ENCODE measurements at regions not wholly inside any gene's neighbourhood (a gene's known extent, or its start where the extent isn't known, plus 50 kb on each side); places are given as distances from the start of the nearest gene placed in this dataset.

DNA sequence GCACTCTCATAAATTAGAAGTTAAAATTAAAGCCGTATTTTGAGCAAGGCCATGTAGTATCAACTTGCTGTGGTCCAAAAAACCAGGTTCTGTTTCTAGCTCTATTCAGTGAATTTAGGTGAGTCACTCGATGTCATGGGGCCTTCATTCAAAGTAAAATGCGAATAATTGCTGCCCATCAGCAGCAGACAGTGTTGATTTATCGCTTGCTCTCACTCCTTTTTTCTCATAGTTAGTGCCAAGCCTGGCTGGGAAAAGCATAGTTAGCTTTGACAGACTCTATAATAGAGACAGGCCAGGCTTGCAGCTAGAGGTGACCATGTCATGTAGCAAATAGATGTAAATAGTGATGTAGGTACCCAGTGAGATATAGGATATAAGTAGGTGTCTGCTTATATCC is 136.0 kb downstream of the EDN1 start:
- no peak for DNase-seq

DNA sequence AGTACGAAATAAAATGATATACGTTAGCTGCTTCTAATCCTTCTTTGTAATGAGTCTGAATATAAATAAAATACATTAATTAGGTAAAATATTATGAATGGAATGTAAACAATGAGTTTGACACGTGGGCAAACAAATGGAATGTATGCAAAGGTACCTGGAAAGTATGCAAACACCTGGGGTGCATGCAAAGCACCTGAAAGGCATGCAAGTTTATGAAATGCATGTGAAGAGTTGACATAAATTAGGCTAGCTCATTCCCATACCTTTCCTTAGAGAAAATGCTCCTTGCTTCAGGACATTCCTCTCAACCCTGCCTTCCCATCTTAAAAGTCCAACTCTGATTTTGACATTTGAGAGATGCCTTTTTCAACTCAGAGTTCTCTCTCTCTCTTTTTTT is 140.9 kb downstream of the EDN1 start:
- no peak for DNase-seq

DNA sequence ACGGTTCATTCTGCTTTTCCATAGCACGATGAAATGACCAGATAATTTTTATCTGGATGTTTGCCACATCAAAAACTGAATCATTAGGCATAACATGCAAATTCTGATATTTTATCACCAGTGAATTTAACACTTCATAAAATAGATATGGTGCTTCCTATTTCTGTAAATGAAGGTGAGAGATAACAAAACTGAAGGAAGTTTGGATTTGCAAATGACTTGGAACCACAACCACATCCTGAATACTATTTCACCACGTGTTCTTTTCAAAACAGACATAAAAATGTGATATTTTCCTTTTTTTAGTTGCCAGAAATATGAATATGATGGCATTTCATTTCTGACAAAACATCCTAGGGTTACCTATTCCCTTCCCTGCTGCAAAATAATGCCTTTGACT is 146.1 kb downstream of the EDN1 start:
- no peak for DNase-seq

DNA sequence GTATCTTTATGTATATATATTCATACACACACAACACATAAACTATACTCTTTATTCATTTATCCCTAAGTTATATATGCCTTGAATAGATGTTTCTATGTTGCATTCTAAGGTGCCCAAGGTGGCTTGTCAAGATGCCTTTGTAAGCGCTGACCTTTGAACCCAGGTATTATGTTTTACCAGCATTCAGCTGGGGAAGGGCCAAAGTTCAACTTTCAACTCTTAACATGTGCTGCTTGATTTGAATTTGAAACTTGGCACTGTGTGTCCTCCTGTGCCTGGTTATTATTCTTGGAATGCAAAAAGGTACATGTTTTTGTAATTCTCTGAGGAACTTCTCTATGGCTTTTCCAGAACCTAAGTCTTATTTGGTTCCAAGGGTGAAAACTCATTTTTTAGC is 146.5 kb downstream of the EDN1 start:
- no peak for DNase-seq

DNA sequence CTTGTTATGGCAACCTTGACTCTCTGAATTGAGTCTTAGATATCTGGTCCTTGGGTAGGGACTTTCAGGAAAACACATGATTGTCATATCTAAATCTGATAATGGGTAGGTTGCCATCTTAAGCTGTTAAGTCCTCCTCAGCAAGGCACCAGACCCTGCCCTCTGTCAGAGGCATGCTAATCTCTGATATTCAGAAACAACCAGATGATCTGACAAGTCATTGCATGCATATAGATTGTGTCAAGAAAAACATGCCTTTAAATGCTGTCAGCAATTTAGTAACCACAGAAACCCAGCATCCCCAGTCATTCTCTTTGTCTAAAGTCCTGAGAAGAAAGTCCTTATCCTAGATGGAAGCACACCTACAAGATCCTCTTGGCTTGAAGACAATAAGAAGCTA is 149.1 kb downstream of the EDN1 start:
- no peak for DNase-seq

DNA sequence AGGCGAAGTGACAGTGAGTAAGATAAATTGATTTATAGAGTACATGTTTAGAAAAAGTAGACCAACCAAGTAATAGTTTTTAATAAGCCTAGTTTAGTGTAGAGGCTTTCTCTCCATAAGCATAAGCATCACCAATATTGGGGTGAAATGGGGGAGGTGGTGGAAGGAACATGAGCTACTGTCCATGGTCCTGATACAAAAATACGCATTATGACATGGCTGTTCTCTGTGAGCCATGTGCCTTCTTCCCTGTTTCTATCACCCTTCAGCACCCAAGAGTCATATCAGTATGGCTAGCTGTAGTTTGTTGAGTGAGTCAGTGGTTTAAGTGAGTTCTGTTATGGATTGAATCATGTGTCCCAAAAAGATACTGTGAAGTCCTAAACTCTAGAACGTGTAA is 150.8 kb downstream of the EDN1 start:
- DNase-seq: no peak

DNA sequence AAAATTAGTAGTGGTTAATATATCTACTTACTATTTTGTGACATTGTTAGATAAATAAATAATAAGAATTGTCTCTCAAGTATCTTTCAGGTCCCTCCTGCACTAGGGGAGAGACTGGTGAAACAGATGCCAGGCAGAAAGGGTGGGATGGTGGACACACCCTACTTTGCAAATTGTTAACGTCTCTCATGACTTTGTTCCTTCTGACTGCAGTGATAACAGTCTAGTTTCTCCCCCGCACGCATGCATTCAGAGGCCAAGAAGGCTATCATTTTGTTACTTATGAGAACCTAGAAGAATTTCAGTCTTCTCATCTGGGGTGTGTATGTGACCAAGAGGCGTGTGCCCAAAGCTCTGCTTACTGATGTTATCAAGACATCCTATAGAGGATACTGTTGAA is 152.3 kb downstream of the EDN1 start:
- no peak for DNase-seq

DNA sequence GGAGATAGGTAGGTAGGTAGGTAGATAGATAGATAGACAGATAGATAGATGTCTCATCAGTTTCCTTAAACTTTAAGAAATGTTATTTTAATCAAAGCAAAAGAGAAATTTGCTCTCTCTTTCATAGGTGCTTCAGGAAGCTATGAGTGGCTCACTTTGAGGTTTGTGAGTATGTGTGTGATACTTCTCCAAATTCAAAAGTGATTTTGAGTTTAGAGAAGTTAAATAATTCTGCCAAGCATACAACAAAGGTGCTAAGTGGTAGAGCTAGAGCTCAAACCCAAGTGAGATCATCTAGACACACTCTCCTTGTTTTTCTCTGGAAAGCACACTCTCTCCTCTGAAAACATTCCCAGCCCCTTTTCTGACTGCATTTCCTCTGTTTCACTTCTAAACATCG is 156.2 kb downstream of the EDN1 start:
- no peak for DNase-seq

DNA sequence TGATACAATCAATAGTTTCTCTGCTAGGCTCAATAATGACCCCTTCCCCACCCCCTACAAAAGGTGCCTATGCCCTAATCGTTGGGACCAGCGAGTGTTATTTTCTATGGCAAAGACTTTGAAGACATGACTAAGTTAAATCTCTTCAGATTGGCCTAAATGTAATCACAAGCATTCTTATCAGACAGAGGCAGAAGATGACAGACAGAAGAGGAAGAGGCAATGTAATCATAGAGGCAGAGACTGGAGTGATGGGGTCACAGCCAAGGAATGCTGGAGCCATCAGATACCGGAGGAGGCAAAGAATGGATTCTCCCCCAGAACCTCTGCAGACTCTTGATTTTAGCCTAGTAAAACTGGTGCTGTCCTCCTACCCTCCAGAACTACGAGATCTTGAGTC is 159.3 kb downstream of the EDN1 start:
- no peak for DNase-seq

DNA sequence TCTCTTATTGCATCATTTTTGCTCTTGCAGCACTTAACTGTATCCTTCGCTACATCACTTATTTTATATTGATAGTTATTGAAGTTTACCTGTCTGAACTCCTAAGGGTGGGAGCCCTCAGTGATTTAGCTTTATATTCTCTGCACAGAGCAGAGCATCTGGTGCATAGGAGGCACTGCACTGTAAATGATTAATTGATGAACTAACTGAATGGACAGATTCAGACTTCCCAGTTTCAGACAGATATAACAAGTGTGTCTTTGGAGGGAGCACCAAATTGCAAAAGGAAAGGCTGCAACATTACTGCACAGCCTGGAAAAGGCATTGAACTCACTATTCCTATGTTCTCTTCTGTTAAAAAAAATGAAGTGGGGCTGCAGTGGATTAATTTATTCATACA is 160.3 kb downstream of the EDN1 start:
- DNase-seq: no peak

DNA sequence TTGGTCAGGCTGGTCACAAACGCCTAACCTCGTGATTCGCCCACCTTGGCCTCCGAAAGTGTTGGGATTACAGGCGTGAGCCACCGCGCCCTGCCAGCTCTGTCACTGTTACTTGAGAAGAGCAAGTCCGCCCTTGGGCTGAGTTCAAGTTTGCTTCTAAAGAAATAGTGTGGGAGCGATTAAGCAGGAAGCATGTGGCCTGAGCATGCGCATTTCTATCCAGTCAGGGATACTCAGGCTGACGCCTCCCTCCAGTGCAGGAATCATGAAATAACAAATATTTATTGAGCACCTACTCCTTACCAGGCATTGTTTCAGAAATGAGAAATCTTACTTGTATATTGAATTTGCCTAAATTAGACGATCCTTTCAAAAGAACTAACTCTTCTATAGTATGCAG is 166.2 kb downstream of the EDN1 start:
- DNase-seq: no peak

DNA sequence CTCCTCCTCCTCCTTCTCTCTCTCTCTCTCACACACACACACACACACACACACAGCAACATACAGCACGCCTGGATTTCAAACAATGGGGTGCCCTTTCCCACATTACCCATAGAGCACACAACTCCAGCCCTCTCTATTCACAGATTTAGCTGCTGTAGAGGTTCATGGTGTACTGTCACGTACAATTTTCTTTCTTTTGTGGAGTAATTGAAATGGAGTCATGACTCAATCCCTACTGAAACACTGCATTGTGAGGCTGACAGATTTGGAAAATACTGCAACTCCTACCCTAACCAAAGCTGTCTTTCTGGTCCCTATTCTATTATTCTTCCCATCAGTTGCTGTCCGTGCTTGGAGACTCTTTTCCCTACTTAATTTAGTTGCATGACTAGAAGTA is 166.9 kb downstream of the EDN1 start:
- DNase-seq: no peak

DNA sequence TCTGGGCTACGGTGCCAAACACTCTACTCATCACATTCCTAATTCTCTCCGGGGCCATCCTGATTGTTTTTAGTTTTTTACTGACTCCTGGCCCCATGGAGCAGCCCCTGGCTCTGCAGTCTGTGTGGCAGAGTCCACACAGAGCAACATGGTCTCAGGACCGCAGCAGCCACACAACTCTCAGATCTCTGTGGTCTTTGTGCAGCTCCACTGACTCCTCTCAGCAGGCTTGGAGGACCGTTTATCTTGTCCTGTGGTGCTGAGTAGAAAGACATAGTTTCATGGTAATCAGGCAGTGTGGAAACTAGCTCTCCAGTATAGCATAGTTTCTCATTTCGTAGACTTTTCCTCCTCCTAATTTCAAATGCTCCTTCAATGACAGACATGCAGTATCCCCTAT is 168.4 kb downstream of the EDN1 start:
- DNase-seq: no peak

DNA sequence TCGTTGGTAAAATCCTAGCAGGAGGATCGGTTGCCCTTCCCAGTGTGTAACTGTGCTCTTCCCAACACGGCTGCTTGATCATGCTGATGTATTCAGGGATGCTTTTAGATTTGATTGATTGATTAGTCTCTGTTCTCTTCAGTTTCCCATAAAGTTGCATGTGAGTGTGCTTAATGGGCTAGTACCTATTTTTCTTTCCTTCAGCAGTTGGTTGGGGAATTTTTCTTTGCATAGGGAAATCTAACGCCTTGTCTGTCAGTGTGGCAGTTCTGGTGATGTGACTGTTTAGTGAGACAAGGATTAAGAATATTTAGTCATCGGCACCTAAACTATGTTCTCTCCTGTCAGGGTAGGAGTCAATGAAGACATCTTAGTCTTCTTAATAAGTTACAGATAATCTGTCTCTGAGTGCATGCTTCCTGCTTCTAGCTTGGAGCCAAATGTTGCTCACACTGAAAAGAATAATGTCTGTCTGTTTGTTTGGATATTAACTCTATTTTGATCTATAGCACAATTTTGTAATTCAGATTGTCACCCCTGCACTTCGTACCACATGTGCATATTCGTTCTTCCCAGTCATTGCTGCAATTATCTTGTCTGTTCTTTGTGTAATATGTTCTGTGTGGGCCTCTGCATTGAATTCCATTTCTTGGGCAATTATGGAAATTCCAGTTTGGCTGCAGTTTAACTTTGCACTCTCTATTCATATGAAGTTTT is 169.9 kb downstream of the EDN1 start:
- DNase-seq: no peak

DNA sequence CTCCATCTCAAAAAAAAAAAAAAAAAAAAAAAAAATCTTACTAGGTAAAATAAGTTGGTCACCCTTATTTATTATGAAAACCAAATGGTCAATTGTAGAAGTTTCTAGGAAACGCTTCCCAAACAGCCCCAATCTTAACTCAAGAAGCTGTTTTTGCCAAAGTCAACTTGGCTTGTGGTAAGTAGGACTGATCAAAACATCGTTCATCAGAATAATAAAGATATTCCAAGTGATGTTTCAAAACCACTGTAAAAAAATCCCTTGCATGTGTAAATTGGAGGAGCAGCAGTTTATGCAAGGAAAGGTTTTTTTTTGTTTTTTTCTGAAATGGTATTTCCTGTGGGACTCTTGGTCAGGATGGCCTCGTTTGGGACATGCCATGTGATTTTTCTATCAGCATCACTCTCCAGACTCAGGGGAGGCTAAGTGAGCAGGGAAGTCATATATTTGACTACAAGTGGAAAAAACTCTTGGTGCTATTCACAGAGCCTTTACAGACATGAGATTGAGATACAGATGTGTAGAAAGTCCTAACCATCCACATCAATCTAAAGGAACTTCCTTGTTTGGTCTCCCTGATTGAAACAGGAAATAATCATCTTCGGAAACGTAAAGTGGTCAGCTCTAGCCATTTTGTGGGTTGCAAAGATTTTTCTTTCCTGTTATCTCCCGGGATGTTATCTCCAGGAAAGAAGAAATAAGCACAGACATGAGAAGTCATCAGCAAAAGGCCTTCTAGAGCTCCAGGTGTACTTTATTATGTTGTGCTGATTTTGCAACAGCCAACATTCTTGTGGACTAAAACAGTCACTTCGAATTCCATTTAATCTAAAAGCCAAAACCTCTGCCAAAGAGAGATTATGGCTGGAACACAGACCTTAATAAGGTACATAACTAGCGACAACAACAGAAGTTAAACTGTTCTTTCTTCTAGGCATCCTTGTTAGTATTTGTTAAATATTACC is 177.8 kb downstream of the EDN1 start:
- DNase-seq: no peak

DNA sequence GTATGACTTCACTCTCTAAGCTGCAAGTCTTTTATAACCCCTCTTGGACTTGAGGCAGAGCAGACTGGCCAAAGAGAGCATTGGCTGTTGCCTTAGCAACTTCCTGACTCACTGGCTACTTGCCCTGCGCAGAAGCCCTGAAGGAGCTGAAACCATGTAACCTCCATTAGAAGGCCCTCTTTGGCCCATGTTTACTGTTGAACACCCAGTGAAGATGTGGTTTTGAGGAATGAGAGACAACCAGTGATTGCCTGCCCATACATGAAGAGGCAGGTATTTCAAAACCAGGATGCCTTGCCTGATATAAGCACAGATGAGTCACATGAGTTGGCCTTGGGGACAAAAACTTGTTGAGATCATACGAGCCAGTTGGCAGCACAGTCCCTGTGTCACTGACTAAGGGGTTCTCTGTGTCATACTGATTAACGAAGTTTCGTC is 182.5 kb downstream of the EDN1 start:
- DNase-seq: peak; percentile 50

DNA sequence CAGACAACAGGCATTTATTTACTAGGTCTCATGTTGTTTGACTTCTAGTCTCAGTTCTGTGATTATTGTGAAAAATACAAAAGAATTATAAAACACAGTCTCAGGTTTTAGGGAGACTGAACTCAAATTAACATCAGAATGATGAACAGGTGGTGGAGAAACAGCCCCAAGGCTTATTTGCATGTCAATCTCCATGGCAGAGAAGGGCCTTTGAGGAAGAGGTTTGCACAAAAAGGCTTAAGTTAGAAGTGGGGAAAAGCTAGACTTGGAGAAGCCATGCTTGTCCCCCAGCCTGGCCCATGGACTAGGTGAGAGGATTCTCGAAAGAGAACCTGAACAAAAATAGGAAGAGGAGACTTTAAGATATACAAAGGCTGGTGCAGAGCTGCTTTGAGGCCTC is 183.3 kb downstream of the EDN1 start:
- DNase-seq: no peak

DNA sequence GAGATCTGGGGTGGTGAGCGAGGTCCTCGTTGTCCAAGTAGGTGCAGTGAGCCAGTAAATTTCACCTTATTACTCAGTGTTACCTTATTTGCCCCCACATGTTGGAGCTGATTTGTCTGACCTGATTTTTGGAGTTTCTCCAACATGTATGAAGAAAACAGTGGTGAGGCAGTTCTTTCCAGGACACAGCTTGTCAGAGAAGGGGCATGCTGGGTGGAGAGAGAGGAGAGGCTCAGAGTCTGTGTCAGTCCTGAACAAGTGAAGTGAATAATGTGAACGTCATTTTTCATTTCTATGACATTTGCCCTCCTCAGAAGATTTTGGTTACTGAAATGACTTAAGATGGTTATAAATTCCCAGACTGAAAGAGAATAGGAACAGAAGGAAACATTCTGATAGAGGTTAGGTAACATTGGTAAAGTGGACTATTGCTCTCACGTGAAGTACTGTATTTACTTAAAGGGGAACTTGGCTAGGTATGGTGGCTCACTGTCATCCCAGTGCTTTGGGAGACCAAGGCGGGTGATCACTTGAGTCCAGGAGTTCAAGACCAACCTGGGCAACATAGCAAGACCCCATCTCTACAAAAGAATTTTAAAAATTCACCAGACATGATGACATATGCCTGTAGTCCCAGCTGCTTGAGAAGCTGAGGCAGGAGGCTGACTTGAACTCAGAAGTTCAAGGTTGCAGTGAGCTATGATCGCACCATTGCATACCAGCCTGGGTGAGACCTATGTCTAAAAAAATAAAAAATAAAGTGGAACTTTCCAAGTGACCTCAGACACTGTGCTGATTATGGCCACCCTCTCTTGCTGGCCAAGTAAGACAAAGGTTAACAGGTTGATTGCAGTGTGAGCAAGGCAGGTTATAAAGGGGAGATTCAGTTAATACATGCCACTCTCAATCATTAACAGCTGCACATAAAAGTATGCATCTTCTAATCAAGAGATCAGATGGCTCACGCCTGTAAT is 184.3 kb downstream of the EDN1 start:
- no peak for DNase-seq

DNA sequence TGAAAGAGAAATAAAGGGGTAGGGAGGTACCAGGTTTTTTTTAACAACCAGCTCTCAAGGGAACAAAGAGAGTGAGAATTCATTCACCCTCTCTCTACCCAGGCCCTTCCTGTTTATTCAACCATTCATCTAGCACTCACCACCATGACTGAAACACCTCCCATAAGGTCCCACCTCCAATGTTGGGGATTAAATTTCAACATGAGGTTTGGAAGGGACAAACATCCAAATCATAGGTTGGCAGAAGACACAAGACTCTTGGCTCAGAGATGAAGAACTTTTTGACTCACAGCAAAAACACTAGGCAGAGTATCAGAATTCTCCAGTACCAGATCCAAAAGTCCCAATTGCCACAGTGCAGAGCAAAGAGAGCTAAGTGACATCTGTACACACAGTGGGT is 186.3 kb downstream of the EDN1 start:
- no peak for DNase-seq

DNA sequence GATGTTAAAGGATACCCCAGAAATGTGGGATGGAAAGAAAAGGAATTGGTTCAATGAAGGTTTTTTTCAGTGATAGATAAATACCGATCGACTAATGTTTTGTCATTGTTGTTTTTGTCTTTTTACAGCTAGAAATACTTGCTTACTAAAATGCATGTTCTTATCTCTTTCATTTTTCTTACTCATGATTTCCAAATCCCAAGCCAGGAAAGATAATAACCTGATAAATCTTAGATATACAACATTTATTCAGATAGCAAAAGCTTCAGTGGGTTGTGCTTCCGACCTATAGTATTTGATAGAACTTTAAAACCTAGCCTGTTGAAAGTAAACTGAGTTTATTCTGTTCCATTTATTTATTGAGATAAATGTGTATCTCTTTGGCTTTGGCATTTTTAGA is 187.5 kb downstream of the EDN1 start:
- no peak for DNase-seq

DNA sequence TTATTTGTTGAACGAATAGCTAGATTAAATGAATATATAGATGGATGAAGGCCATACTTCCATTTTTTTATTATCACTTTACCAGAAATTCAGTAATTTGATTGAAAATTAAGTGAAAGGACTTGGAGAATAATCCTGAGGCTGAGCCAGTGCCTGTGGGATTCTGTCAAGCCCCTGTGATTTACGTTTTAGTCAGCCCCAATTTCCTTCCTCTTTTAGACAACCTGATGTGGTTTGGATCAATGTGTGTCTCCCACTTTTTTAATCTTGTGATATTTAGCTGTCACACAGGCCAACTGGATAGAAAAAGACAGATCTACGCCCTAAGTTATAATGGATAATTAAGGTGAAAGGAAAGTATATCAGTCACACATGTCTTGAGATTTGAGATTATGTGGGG is 188.8 kb downstream of the EDN1 start:
- no peak for DNase-seq

DNA sequence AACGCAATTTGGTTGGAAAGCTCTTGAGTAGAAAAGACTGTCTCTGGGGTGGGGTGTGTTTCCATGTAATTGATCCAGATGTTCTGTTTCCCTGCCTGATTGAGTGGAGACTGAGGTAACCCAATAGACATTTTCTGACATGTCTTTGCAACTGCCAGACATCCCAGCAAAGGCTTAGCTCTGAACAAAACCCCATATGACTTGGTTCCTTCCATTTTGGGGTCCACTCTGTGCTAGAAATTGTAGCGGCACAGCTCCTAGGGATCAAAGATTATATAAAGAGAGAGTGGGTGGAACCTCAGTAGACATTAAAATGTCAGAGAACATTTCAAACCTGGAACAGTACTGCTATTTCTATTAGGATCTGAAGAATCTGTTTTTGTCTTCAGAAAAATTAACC is 189.3 kb downstream of the EDN1 start:
- DNase-seq: no peak

DNA sequence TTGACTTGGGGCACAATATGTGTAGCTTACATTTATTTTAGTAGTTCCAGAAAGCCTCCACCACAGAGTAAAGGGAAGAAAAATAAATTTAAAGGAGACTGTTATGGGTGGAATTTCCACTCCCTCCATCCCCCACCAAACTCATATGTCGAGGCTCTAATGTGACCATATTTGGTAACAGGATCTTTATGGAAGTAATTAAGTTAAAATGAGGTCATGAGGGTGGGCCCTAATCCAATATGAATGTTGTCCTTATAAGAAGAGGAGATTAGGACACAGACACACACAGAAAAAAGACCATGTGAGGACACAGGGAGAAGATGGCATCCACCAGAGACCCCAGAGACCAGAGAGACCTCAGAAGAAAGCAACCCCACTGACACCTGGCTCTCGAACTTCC is 189.7 kb downstream of the EDN1 start:
- DNase-seq: no peak
